SU-DHL-6 (cell line): ENCODE measurements at regions not wholly inside any gene's neighbourhood (a gene's known extent, or its start where the extent isn't known, plus 50 kb on each side); places are given as distances from the start of the nearest gene placed in this dataset.

Experiments
- EZH2phosphoT487 ChIP-seq: fragments of 200-600 bp; sonication (generic), shearing (Covaris generic); conservative IDR thresholded peaks from 2 replicates; pipeline ENCODE4 v1.6.1; 2018; ENCODE audit warnings: mild to moderate bottlenecking, antibody characterized with exemption, low read length, moderate library complexity, mixed read lengths
- TF ChIP-seq, protein P1 (sequence below): fragments of 200-600 bp; sonication (generic); IDR thresholded peaks from one replicate; pipeline ENCODE4 v1.5.1; 2017; ENCODE audit warnings: antibody characterized with exemption, mild to moderate bottlenecking, low read length, moderate library complexity; ENCODE audit not compliant: insufficient read depth, poor library complexity, severe bottlenecking

DNA sequence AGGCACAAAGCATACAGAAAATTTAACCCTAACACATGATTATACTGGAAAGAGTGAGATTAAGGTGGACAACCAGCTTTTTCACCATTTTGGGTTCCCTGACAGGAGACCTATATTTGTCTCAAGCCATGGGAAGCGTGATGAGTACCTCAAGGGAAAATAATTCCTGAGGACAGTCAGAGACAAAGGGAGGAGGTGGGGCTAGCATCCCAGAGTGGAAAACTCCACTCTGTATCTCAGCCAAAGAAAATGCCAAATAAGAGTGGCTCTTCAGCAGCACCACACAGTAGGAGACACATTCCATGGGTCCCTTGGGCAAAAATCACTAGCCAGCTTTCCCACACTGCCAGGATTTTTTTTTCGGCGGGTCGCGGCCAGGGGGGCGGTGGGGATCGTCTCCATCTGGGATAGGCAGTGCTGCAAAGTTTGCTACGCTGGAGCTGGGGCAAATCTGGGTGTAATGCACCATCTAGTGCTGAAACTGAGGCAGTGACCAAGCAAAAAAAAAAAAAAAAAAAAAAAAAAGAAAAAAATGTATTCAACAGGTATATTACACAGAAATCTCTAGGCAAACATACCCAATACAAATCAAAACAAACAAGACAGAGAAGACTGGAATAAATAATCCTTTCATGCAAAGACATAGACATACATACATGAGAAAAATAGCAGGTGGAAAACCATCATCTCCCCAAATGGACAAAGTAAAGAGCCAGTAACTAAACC, 77.3 kb upstream of the SLC35F1 start:
- TF ChIP-seq, protein P1, sequence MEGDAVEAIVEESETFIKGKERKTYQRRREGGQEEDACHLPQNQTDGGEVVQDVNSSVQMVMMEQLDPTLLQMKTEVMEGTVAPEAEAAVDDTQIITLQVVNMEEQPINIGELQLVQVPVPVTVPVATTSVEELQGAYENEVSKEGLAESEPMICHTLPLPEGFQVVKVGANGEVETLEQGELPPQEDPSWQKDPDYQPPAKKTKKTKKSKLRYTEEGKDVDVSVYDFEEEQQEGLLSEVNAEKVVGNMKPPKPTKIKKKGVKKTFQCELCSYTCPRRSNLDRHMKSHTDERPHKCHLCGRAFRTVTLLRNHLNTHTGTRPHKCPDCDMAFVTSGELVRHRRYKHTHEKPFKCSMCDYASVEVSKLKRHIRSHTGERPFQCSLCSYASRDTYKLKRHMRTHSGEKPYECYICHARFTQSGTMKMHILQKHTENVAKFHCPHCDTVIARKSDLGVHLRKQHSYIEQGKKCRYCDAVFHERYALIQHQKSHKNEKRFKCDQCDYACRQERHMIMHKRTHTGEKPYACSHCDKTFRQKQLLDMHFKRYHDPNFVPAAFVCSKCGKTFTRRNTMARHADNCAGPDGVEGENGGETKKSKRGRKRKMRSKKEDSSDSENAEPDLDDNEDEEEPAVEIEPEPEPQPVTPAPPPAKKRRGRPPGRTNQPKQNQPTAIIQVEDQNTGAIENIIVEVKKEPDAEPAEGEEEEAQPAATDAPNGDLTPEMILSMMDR = no peak
- TF ChIP-seq EZH2phosphoT487 = no peak
